ENCODE measurements at regions not wholly inside any gene's neighbourhood (a gene's known extent, or its start where the extent isn't known, plus 50 kb on each side); places are given as distances from the start of the nearest gene placed in this dataset.

DNA sequence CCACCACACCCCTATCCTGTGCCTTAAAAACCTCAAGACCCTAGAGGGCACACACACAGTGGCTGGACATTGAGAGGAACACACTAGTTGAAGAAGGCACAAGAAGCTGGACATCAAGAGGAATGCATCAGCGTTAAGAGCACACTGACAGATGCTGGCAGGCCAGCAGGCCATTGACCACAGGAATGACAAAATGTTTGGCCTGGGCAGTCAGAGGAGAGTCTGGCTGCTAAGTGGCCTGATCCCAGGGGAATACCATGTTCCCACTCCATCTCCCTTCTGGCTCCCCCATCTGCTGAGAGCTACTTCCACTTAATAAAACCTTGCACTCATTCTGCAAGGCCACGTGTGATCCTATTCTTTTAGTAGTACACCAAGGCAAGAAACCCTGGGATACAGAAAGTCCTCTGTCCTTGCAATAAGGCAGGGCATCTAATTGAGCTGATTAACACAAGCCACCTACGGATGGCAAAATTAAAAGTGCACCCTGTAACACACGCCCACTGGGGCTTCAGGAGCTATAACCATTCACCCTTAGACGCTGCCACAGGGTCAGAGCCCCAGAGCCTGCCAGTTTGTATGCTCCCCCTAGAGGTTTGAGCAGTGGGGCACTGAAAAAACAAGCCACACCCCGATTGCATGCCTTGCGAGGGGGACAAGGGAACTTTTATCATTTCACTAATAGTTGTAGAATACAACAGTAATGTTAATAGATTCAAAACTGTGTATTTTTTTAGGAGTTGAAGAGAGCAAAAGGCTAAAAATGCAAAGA, 1216.1 kb upstream of the NCAM2 start:
- no peaks in the 10 kb centered on the region for H3K4me1 ChIP-seq (ENCODE audit: control insufficient read depth in 1 of 2, insufficient read depth in 2 of 2, low read length in 2 of 2)
- no peaks in the 10 kb centered on the region for H3K79me1 ChIP-seq (ENCODE audit: low read length)
- H3K9me3 ChIP-seq (ENCODE audit: insufficient read depth, low read depth, low read length), result peaks cover 3% of the 10 kb centered on the region
- H3K9ac ChIP-seq (ENCODE audit: low read length), result no peak overlapping the region
- peak overlapping the region; percentile 58 for H3K4me3 ChIP-seq (ENCODE audit: low read depth, low read length)
- DNase-seq, result no peak
- no peak overlapping the region for H4K91ac ChIP-seq (ENCODE audit: low read depth, low read length)
- H4K8ac ChIP-seq (ENCODE audit: low read depth, low read length), result no peak overlapping the region
- no peak overlapping the region for H3K23ac ChIP-seq (ENCODE audit: low read length)
- no peak overlapping the region for H3K14ac ChIP-seq (ENCODE audit: low read length)
- no peaks in the 10 kb centered on the region for H3K36me3 ChIP-seq (ENCODE audit: control insufficient read depth in 1 of 2, insufficient read depth in 2 of 2, low read length in 2 of 2)
- no CpG with 5 or more reads among the region's 7 CpGs for WGBS (ENCODE audit: extremely low coverage, insufficient coverage, insufficient read length)
- no peak overlapping the region for H3K4me2 ChIP-seq (ENCODE audit: low read length)
- H4K12ac ChIP-seq (ENCODE audit: low read depth, low read length), result no peak overlapping the region
- H2BK5ac ChIP-seq (ENCODE audit: low read depth, low read length, poor library complexity), result no peak overlapping the region
- H3K27ac ChIP-seq (ENCODE audit: low read depth, low read length), result no peak overlapping the region
- no peak overlapping the region for H3K4ac ChIP-seq (ENCODE audit: low read depth, low read length)
- no peak overlapping the region for H3K18ac ChIP-seq (ENCODE audit: low read length)
- H2BK120ac ChIP-seq (ENCODE audit: insufficient read depth, low read length, poor library complexity), result no peak overlapping the region
- no peaks in the 10 kb centered on the region for H3K79me2 ChIP-seq (ENCODE audit: control insufficient read depth, insufficient read depth, low read length, poor library complexity)
- no peak overlapping the region for H2AFZ ChIP-seq (ENCODE audit: insufficient read depth, low read length, poor library complexity)
- H2AK5ac ChIP-seq (ENCODE audit: low read length), result no peak overlapping the region
- H3K27me3 ChIP-seq (ENCODE audit: insufficient read depth, low read length), result no peaks in the 10 kb centered on the region
- H2BK12ac ChIP-seq (ENCODE audit: low read length), result no peak overlapping the region

DNA sequence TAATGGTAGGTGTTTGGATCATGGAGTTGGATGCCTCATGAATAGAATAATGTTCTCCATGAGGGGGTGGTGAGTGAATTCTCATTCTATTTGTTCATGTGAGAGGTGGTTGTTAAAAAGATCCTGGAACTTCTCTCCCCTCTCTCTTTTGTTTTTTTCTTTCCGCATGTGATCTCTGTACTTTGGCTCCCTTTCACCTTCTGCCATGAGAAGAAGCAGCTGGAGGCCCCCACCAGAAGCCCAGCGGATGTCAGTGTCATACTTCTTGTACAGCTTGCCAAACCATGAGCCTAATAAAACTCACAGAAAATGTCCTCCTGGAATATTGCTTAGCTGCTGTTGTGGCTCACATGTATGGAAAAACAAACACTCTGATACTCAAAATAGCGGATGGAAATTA, 1212.3 kb upstream of the NCAM2 start:
- H2BK12ac ChIP-seq (ENCODE audit: low read length), result no peak overlapping the region
- H4K8ac ChIP-seq (ENCODE audit: low read depth, low read length), result no peak overlapping the region
- H4K91ac ChIP-seq (ENCODE audit: low read depth, low read length), result no peak overlapping the region
- no peak overlapping the region for H3K4ac ChIP-seq (ENCODE audit: low read depth, low read length)
- no peak overlapping the region for H3K14ac ChIP-seq (ENCODE audit: low read length)
- H3K4me1 ChIP-seq (ENCODE audit: control insufficient read depth in 1 of 2, insufficient read depth in 2 of 2, low read length in 2 of 2), result no peaks in the 10 kb centered on the region
- no peak overlapping the region for H2BK120ac ChIP-seq (ENCODE audit: insufficient read depth, low read length, poor library complexity)
- H3K18ac ChIP-seq (ENCODE audit: low read length), result no peak overlapping the region
- H3K23ac ChIP-seq (ENCODE audit: low read length), result no peak overlapping the region
- H3K4me2 ChIP-seq (ENCODE audit: low read length), result no peak overlapping the region
- H3K27ac ChIP-seq (ENCODE audit: low read depth, low read length), result no peak overlapping the region
- H2AK5ac ChIP-seq (ENCODE audit: low read length), result no peak overlapping the region
- H3K9ac ChIP-seq (ENCODE audit: low read length), result no peak overlapping the region
- H2AFZ ChIP-seq (ENCODE audit: insufficient read depth, low read length, poor library complexity), result no peak overlapping the region
- no peak overlapping the region for H2BK5ac ChIP-seq (ENCODE audit: low read depth, low read length, poor library complexity)
- no peaks in the 10 kb centered on the region for H3K36me3 ChIP-seq (ENCODE audit: control insufficient read depth in 1 of 2, insufficient read depth in 2 of 2, low read length in 2 of 2)
- no CpG with 5 or more reads among the region's 3 CpGs for WGBS (ENCODE audit: extremely low coverage, insufficient coverage, insufficient read length)
- H3K9me3 ChIP-seq (ENCODE audit: insufficient read depth, low read depth, low read length), result peaks cover 3% of the 10 kb centered on the region
- no peaks in the 10 kb centered on the region for H3K79me2 ChIP-seq (ENCODE audit: control insufficient read depth, insufficient read depth, low read length, poor library complexity)
- no peak for DNase-seq
- H3K4me3 ChIP-seq (ENCODE audit: low read depth, low read length), result no peak overlapping the region
- no peaks in the 10 kb centered on the region for H3K27me3 ChIP-seq (ENCODE audit: insufficient read depth, low read length)
- no peak overlapping the region for H4K12ac ChIP-seq (ENCODE audit: low read depth, low read length)
- H3K79me1 ChIP-seq (ENCODE audit: low read length), result no peaks in the 10 kb centered on the region

DNA sequence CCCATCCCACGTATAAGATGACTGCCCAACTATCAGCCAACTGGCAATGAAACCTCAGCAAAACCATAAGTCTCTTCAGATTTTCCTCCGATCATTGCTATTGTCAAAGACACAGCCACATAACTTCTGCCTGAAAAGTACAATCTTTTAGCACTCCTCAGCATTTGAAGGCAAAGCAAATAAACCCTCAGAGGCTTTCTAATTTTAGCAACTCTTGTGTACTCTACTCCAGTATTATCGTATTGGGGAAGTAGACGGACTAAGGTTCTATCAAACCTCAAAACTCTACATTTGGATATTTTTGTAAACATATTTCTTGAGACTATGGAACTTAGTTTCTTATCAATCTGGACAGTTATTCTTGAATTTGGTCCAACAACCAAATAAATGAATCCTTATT, 1206.2 kb upstream of the NCAM2 start:
- H3K9me3 ChIP-seq (ENCODE audit: insufficient read depth, low read depth, low read length), result no peaks in the 10 kb centered on the region
- no peak overlapping the region for H2AK5ac ChIP-seq (ENCODE audit: low read length)
- H2BK120ac ChIP-seq (ENCODE audit: insufficient read depth, low read length, poor library complexity), result no peak overlapping the region
- no peaks in the 10 kb centered on the region for H3K4me1 ChIP-seq (ENCODE audit: control insufficient read depth in 1 of 2, insufficient read depth in 2 of 2, low read length in 2 of 2)
- no peak overlapping the region for H3K27ac ChIP-seq (ENCODE audit: low read depth, low read length)
- no peaks in the 10 kb centered on the region for H3K79me1 ChIP-seq (ENCODE audit: low read length)
- no peak overlapping the region for H3K4ac ChIP-seq (ENCODE audit: low read depth, low read length)
- H3K27me3 ChIP-seq (ENCODE audit: insufficient read depth, low read length), result no peaks in the 10 kb centered on the region
- no peak overlapping the region for H3K18ac ChIP-seq (ENCODE audit: low read length)
- H4K8ac ChIP-seq (ENCODE audit: low read depth, low read length), result no peak overlapping the region
- no CpG with 5 or more reads among the region's 4 CpGs for WGBS (ENCODE audit: extremely low coverage, insufficient coverage, insufficient read length)
- no peak for DNase-seq
- H2BK12ac ChIP-seq (ENCODE audit: low read length), result no peak overlapping the region
- H4K12ac ChIP-seq (ENCODE audit: low read depth, low read length), result no peak overlapping the region
- no peaks in the 10 kb centered on the region for H3K36me3 ChIP-seq (ENCODE audit: control insufficient read depth in 1 of 2, insufficient read depth in 2 of 2, low read length in 2 of 2)
- no peak overlapping the region for H3K23ac ChIP-seq (ENCODE audit: low read length)
- no peak overlapping the region for H4K91ac ChIP-seq (ENCODE audit: low read depth, low read length)
- H2BK5ac ChIP-seq (ENCODE audit: low read depth, low read length, poor library complexity), result no peak overlapping the region
- no peak overlapping the region for H3K14ac ChIP-seq (ENCODE audit: low read length)
- H3K4me3 ChIP-seq (ENCODE audit: low read depth, low read length), result no peak overlapping the region
- no peaks in the 10 kb centered on the region for H3K79me2 ChIP-seq (ENCODE audit: control insufficient read depth, insufficient read depth, low read length, poor library complexity)
- no peak overlapping the region for H3K9ac ChIP-seq (ENCODE audit: low read length)
- H2AFZ ChIP-seq (ENCODE audit: insufficient read depth, low read length, poor library complexity), result no peak overlapping the region
- H3K4me2 ChIP-seq (ENCODE audit: low read length), result no peak overlapping the region

DNA sequence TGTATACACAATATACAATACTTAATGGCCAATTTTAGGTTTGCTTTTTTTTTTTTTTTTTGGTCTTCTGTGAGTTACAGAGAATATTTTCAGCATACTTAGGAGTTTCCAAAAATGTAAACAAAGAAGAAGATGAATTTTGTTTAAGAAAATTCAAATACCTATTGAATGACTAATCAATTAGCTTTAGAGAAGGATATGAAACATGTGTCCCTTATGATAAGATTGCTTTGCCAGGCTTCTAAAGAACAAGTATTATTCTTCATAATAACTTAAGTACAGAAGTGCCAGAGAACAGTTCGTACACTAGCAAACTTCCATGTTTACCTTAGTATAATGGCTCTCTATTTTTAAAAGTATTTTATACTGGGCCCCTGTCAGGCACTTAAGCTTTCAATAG, 1191.0 kb upstream of the NCAM2 start:
- H3K23ac ChIP-seq (ENCODE audit: low read length), result no peak overlapping the region
- no peak overlapping the region for H3K14ac ChIP-seq (ENCODE audit: low read length)
- H3K4me1 ChIP-seq (ENCODE audit: control insufficient read depth in 1 of 2, insufficient read depth in 2 of 2, low read length in 2 of 2), result no peaks in the 10 kb centered on the region
- no peak overlapping the region for H2BK5ac ChIP-seq (ENCODE audit: low read depth, low read length, poor library complexity)
- no peak overlapping the region for H3K4me2 ChIP-seq (ENCODE audit: low read length)
- H4K91ac ChIP-seq (ENCODE audit: low read depth, low read length), result no peak overlapping the region
- H3K4me3 ChIP-seq (ENCODE audit: low read depth, low read length), result no peak overlapping the region
- H2BK120ac ChIP-seq (ENCODE audit: insufficient read depth, low read length, poor library complexity), result no peak overlapping the region
- no peak overlapping the region for H2AFZ ChIP-seq (ENCODE audit: insufficient read depth, low read length, poor library complexity)
- H3K9ac ChIP-seq (ENCODE audit: low read length), result no peak overlapping the region
- no peaks in the 10 kb centered on the region for H3K79me1 ChIP-seq (ENCODE audit: low read length)
- H4K8ac ChIP-seq (ENCODE audit: low read depth, low read length), result no peak overlapping the region
- DNase-seq, result no peak
- H3K27me3 ChIP-seq (ENCODE audit: insufficient read depth, low read length), result no peaks in the 10 kb centered on the region
- WGBS (ENCODE audit: extremely low coverage, insufficient coverage, insufficient read length), result no CpG with 5 or more reads among the region's 1 CpG
- no peak overlapping the region for H3K4ac ChIP-seq (ENCODE audit: low read depth, low read length)
- no peak overlapping the region for H4K12ac ChIP-seq (ENCODE audit: low read depth, low read length)
- H3K9me3 ChIP-seq (ENCODE audit: insufficient read depth, low read depth, low read length), result no peaks in the 10 kb centered on the region
- H3K36me3 ChIP-seq (ENCODE audit: control insufficient read depth in 1 of 2, insufficient read depth in 2 of 2, low read length in 2 of 2), result no peaks in the 10 kb centered on the region
- no peak overlapping the region for H2BK12ac ChIP-seq (ENCODE audit: low read length)
- H3K18ac ChIP-seq (ENCODE audit: low read length), result no peak overlapping the region
- H3K79me2 ChIP-seq (ENCODE audit: control insufficient read depth, insufficient read depth, low read length, poor library complexity), result no peaks in the 10 kb centered on the region
- no peak overlapping the region for H2AK5ac ChIP-seq (ENCODE audit: low read length)
- H3K27ac ChIP-seq (ENCODE audit: low read depth, low read length), result no peak overlapping the region
